B cell (primary cell): ENCODE measurements at regions not wholly inside any gene's neighbourhood (a gene's known extent, or its start where the extent isn't known, plus 50 kb on each side); places are given as distances from the start of the nearest gene placed in this dataset.

ENCODE experiments used
- CTCF ChIP-seq: fragments of 200-600 bp; IDR thresholded peaks from one replicate; pipeline ENCODE4 v1.8.0; 2022; ENCODE audit warnings: antibody characterized with exemption, mild to moderate bottlenecking
- EZH2 ChIP-seq: IDR thresholded peaks from 2 replicates; pipeline ENCODE4 v1.6.1; 2012; ENCODE audit warnings: borderline replicate concordance, low read depth, mild to moderate bottlenecking, moderate library complexity, low read length; ENCODE audit not compliant: insufficient read depth, poor library complexity, severe bottlenecking

- TF ChIP-seq CTCF (no peak), EZH2 (no peak)
These were observed 538.2 kb upstream of the ZNF462 start for GRCh38 chr9:106324591-106325280.
